PC-3 (cell line): ENCODE measurements at regions not wholly inside any gene's neighbourhood (a gene's known extent, or its start where the extent isn't known, plus 50 kb on each side); places are given as distances from the start of the nearest gene placed in this dataset.

Experiments
- CTCF ChIP-seq: fragments of 300-600 bp; sonication (generic); conservative IDR thresholded peaks from 2 replicates; pipeline ENCODE4 v1.5.1; 2017; ENCODE audit warnings: antibody characterized with exemption, low read depth, mild to moderate bottlenecking, low read length
- EZH2 ChIP-seq: fragments of 300-600 bp; sonication (generic); IDR thresholded peaks from one replicate; pipeline ENCODE4 v1.6.1; 2017; ENCODE audit warnings: antibody characterized with exemption, mild to moderate bottlenecking, low read length; ENCODE audit not compliant: unreplicated experiment

GRCh38 chr4:175350246-175350645, 432.1 kb downstream of the ADAM29 start:
- TF ChIP-seq CTCF: no peak
- no peak for TF ChIP-seq EZH2
